Astrocyte of the cerebellum (primary cell): ENCODE measurements at regions not wholly inside any gene's neighbourhood (a gene's known extent, or its start where the extent isn't known, plus 50 kb on each side); places are given as distances from the start of the nearest gene placed in this dataset.

ENCODE experiments used
- DNase-seq: peaks from one replicate; pipeline ENCODE4 v3.0.0-alpha.2; 2011; ENCODE audit warnings: low read depth
- H3K4me3 ChIP-seq: 2 replicates; pipeline ENCODE4 v1.5.1; 2011; ENCODE audit warnings: mild to moderate bottlenecking, low read depth, low read length, moderate library complexity
- in situ Hi-C: cut with HindIII; loops from 2 replicates; pipeline ENCODE4 v1.10.0; 2017; ENCODE audit warnings: low sequenced_read_pairs
- TF ChIP-seq, protein P1 (sequence below): IDR thresholded peaks from 2 replicates; pipeline ENCODE4 v1.5.1; 2012; ENCODE audit warnings: low read length, low read depth, moderate library complexity, mild to moderate bottlenecking; ENCODE audit errors: missing control alignments

DNA sequence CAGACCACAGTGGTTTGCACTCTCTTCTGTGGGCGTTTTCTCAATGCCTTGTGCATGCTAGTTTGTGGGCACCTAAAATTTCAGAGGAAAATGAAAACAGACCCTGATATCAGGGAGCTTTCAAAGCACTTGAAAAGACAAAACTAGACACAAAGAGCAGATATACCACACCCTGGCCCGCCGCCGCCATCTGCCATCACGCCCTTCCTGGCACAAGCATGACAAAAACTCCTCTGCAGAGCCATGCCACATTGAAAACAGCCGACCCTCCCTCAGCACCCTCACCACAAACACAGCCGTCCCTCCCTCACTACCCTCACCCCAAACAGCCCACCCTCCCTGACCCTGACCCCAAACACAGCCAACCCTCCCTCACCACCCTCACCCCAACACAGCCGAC, 84.8 kb upstream of the RAB6C start:
- no peak overlapping the region for H3K4me3 ChIP-seq
- TF ChIP-seq, protein P1, sequence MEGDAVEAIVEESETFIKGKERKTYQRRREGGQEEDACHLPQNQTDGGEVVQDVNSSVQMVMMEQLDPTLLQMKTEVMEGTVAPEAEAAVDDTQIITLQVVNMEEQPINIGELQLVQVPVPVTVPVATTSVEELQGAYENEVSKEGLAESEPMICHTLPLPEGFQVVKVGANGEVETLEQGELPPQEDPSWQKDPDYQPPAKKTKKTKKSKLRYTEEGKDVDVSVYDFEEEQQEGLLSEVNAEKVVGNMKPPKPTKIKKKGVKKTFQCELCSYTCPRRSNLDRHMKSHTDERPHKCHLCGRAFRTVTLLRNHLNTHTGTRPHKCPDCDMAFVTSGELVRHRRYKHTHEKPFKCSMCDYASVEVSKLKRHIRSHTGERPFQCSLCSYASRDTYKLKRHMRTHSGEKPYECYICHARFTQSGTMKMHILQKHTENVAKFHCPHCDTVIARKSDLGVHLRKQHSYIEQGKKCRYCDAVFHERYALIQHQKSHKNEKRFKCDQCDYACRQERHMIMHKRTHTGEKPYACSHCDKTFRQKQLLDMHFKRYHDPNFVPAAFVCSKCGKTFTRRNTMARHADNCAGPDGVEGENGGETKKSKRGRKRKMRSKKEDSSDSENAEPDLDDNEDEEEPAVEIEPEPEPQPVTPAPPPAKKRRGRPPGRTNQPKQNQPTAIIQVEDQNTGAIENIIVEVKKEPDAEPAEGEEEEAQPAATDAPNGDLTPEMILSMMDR, result no peak
- in situ Hi-C loops, result loop anchor here (5.0 kb wide), 1 partner anchor 47 kb away; no protein-coding TSS in a partner anchor
- DNase-seq, result no peak

- in situ Hi-C loops, result no loop called here
- H3K4me3 ChIP-seq, result no peak overlapping the region
- TF ChIP-seq, protein P1, result no peak
- DNase-seq, result no peak
Measured at GRCh38 chr2:129895061-129895460, 84.4 kb upstream of the RAB6C start.

DNA sequence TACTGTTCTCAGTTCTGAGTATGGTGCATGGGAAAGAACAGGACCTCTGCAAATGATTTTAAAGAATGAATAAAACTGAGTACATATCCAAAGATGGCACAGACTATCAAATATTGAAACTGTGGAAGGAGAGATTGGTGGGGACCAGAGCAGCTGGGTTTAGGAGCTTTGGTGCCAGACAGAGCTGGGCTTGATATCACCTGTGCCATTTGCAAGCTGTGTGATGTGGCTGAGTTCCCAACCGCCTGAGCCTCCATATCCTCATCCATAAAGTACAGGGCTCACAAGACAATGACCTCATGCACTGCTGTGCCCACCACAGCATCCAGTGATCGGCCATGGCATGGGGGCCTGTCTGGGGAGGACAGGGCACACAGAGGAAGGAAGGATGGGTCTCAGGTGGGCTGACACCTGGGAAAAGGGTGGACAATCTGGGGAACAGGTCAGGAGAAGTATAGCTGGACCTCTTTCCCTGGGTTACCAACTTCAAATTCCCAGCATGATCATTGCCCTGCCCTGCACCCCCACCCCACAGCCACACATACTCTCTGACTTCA, 83.9 kb upstream of the RAB6C start:
- no peak for DNase-seq
- in situ Hi-C loops, result no loop called here
- TF ChIP-seq, protein P1, result no peak
- no peak overlapping the region for H3K4me3 ChIP-seq

GRCh38 chr2:129896226-129897100, 83.0 kb upstream of the RAB6C start:
- TF ChIP-seq, protein P1, result no peak
- in situ Hi-C loops, result no loop called here
- DNase-seq, result no peak
- H3K4me3 ChIP-seq, result no peak overlapping the region

- in situ Hi-C loops, result no loop called here
- no peak for DNase-seq
- H3K4me3 ChIP-seq, result no peak overlapping the region
Measured at GRCh38 chr2:129901754-129902415, 77.6 kb upstream of the RAB6C start.

More at GRCh38 chr2:129901754-129902415, 77.6 kb upstream of the RAB6C start:
- TF ChIP-seq, protein P1, result no peak
